ENCODE measurements at regions not wholly inside any gene's neighbourhood (a gene's known extent, or its start where the extent isn't known, plus 50 kb on each side); places are given as distances from the start of the nearest gene placed in this dataset.

GRCh38 chr10:26914898-26915297, 54.1 kb upstream of the ABI1 start:
- intact Hi-C loops (cut with DNase I) = no loop called here
- no peaks in the 10 kb centered on the region for H3K27me3 ChIP-seq (ENCODE audit: control insufficient read depth, insufficient read depth, low read length)
- DNase-seq = no peak
- no peak for FAIRE-seq
- H3K9ac ChIP-seq (ENCODE audit: low read length in 3 of 3) = no peak overlapping the region
- no peak overlapping the region for H3K27ac ChIP-seq (ENCODE audit: low read depth in 2 of 2, low read length in 2 of 2)
- no peak for TF ChIP-seq CTCF (IDR thresholded peaks at IDR 0.05; ENCODE audit: borderline replicate concordance, extremely low read depth, insufficient read depth)
- H3K4me3 ChIP-seq (ENCODE audit: low read length in 3 of 3) = no peak overlapping the region
- H3K4me1 ChIP-seq (ENCODE audit: control insufficient read depth in 2 of 3, insufficient read depth in 2 of 3, low read depth in 1 of 3, low read length in 3 of 3) = no peaks in the 10 kb centered on the region
- no peaks in the 10 kb centered on the region for H3K36me3 ChIP-seq (ENCODE audit: control insufficient read depth in 2 of 3, insufficient read depth in 3 of 3, low read length in 3 of 3)
- H3K9me3 ChIP-seq (ENCODE audit: control insufficient read depth in 2 of 3, insufficient read depth in 1 of 3, low read length in 3 of 3) = no peaks in the 10 kb centered on the region

GRCh38 chr10:26911811-26912461, 51.2 kb upstream of the ABI1 start:
- H3K36me3 ChIP-seq (ENCODE audit: control insufficient read depth in 2 of 3, insufficient read depth in 3 of 3, low read length in 3 of 3) = no peaks in the 10 kb centered on the region
- DNase-seq = no peak
- H3K4me3 ChIP-seq (ENCODE audit: low read length in 3 of 3) = no peak overlapping the region
- no peaks in the 10 kb centered on the region for H3K27me3 ChIP-seq (ENCODE audit: control insufficient read depth, insufficient read depth, low read length)
- no peaks in the 10 kb centered on the region for H3K9me3 ChIP-seq (ENCODE audit: control insufficient read depth in 2 of 3, insufficient read depth in 1 of 3, low read length in 3 of 3)
- FAIRE-seq = no peak
- TF ChIP-seq CTCF (IDR thresholded peaks at IDR 0.05; ENCODE audit: borderline replicate concordance, extremely low read depth, insufficient read depth) = no peak
- no peak overlapping the region for H3K27ac ChIP-seq (ENCODE audit: low read depth in 2 of 2, low read length in 2 of 2)
- no peak overlapping the region for H3K9ac ChIP-seq (ENCODE audit: low read length in 3 of 3)
- intact Hi-C loops (cut with DNase I) = no loop called here
- H3K4me1 ChIP-seq (ENCODE audit: control insufficient read depth in 2 of 3, insufficient read depth in 2 of 3, low read depth in 1 of 3, low read length in 3 of 3) = no peaks in the 10 kb centered on the region

Measured in kidney (tissue), 13 donors.